SK-N-MC (cell line): ENCODE measurements at regions not wholly inside any gene's neighbourhood (a gene's known extent, or its start where the extent isn't known, plus 50 kb on each side); places are given as distances from the start of the nearest gene placed in this dataset.

Source experiments
- EZH2 ChIP-seq: fragments of 200-600 bp; sonication (generic); IDR thresholded peaks from one replicate; pipeline ENCODE4 v1.6.1; 2017; ENCODE audit warnings: antibody characterized with exemption
- FOXP2 ChIP-seq: optimal IDR thresholded peaks from 2 replicates; pipeline ENCODE3; 2011; ENCODE audit warnings: mild to moderate bottlenecking, moderate library complexity; ENCODE audit not compliant: insufficient read depth; ENCODE audit errors: extremely low read length, control extremely low read depth
- POLR2AphosphoS5 ChIP-seq: IDR thresholded peaks from 2 replicates; pipeline ENCODE4 v1.6.1; 2012; ENCODE audit warnings: mild to moderate bottlenecking, low read depth, low read length, borderline replicate concordance

GRCh38 chr9:31588006-31588405, 796.4 kb upstream of the ACO1 start:
- TF ChIP-seq EZH2, result no peak
- no peak for TF ChIP-seq POLR2AphosphoS5
- TF ChIP-seq FOXP2, result no peak
